IMR-90 (cell line): ENCODE measurements at regions not wholly inside any gene's neighbourhood (a gene's known extent, or its start where the extent isn't known, plus 50 kb on each side); places are given as distances from the start of the nearest gene placed in this dataset.

Source experiments
- ATAC-seq: fragments of 200-7000 bp; cut with Tn5 transposase; 2 replicates; pipeline ENCODE4 v1.9.1; 2020; ENCODE audit warnings: low read depth, mild to moderate bottlenecking, moderate library complexity
- BruUV-seq: library from RNA; stranded (reverse); fragments of 400-500 nt; replicated peaks from 2 replicates; lab custom pipeline; 2021; lab: Mats Ljungman, UMichigan
- CTCF ChIA-PET: fragments of 300-600 bp; formaldehyde crosslinking; extraction: SDS; loops from one replicate; lab custom pipeline; 2021; ENCODE audit warnings: antibody characterized with exemption; lab: Yijun Ruan, JAX
- POLR2A ChIA-PET: fragments of 300-600 bp; sonication (Branson Sonifier 250); formaldehyde crosslinking; loops from one replicate; lab custom pipeline; 2022; ENCODE audit warnings: antibody characterized with exemption; ENCODE audit not compliant: unreplicated experiment; lab: Charles Lee
- DNase-seq: peaks from one replicate; pipeline ENCODE4 v3.0.0; 2013
- H2AFZ ChIP-seq: replicated peaks from 2 replicates; pipeline ENCODE3; 2013; ENCODE audit warnings: low read length, mild to moderate bottlenecking; ENCODE audit not compliant: poor library complexity
- H2AK5ac ChIP-seq: 2 replicates; pipeline ENCODE4 v1.6.1; 2013; ENCODE audit warnings: low read depth, low read length, inconsistent platforms
- H2AK9ac ChIP-seq: replicated peaks from 2 replicates; pipeline ENCODE3; 2013; ENCODE audit warnings: mild to moderate bottlenecking, low read depth, low read length, moderate library complexity; ENCODE audit not compliant: poor library complexity
- H2BK120ac ChIP-seq: 2 replicates; pipeline ENCODE4 v1.6.1; 2013; ENCODE audit warnings: low read depth, low read length, inconsistent platforms
- H2BK15ac ChIP-seq: 3 replicates; pipeline ENCODE4 v1.6.1; 2013; ENCODE audit warnings: low read depth, low read length, inconsistent platforms
- H2BK20ac ChIP-seq: 2 replicates; pipeline ENCODE4 v1.6.1; 2013; ENCODE audit warnings: low read depth, mild to moderate bottlenecking, inconsistent platforms, low read length, moderate library complexity
- H2BK5ac ChIP-seq: 2 replicates; pipeline ENCODE4 v1.6.1; 2013; ENCODE audit warnings: mild to moderate bottlenecking, low read depth, low read length, inconsistent platforms; ENCODE audit not compliant: poor library complexity, severe bottlenecking
- H3K14ac ChIP-seq: replicated peaks from 2 replicates; pipeline ENCODE4 v1.6.1; 2013; ENCODE audit warnings: low read depth, low read length, inconsistent platforms
- H3K18ac ChIP-seq: 2 replicates; pipeline ENCODE4 v1.6.1; 2013; ENCODE audit warnings: low read depth, low read length, control low read depth
- H3K23ac ChIP-seq: 2 replicates; pipeline ENCODE4 v1.6.1; 2013; ENCODE audit warnings: low read depth, low read length, inconsistent platforms
- H3K27ac ChIP-seq: 2 replicates; pipeline ENCODE4 v1.5.1; 2013; ENCODE audit warnings: mild to moderate bottlenecking, control low read depth, low read length; ENCODE audit not compliant: insufficient read depth
- H3K27me3 ChIP-seq: 2 replicates; pipeline ENCODE4 v1.6.1; 2013; ENCODE audit warnings: low read length; ENCODE audit not compliant: control insufficient read depth, insufficient read depth
- H3K36me3 ChIP-seq: 2 replicates; pipeline ENCODE4 v1.6.1; 2013; ENCODE audit warnings: low read length, mixed read lengths; ENCODE audit not compliant: control insufficient read depth, insufficient read depth
- H3K4ac ChIP-seq: 2 replicates; pipeline ENCODE4 v1.6.1; 2013; ENCODE audit warnings: low read depth, low read length, inconsistent platforms
- H3K4me1 ChIP-seq: 2 replicates; pipeline ENCODE4 v1.6.1; 2013; ENCODE audit warnings: low read length, mixed read lengths; ENCODE audit not compliant: control insufficient read depth, insufficient read depth
- H3K4me2 ChIP-seq: 2 replicates; pipeline ENCODE4 v1.6.1; 2013; ENCODE audit warnings: low read depth, mild to moderate bottlenecking, control low read depth, low read length, moderate library complexity
- H3K4me3 ChIP-seq: 2 replicates; pipeline ENCODE4 v1.5.1; 2013; ENCODE audit warnings: low read depth, mild to moderate bottlenecking, control low read depth, low read length, moderate library complexity; ENCODE audit not compliant: insufficient read depth
- H3K56ac ChIP-seq: 2 replicates; pipeline ENCODE4 v1.6.1; 2013; ENCODE audit warnings: low read length, inconsistent platforms; ENCODE audit not compliant: insufficient read depth; ENCODE audit errors: extremely low read depth
- H3K79me1 ChIP-seq, 2 experiments: 2 replicates each; pipeline ENCODE4 v1.6.1; 2013; ENCODE audit warnings: low read length in 2 of 2, inconsistent platforms in 1 of 2, low read depth in 1 of 2
- H3K9ac ChIP-seq: 2 replicates; pipeline ENCODE4 v1.6.1; 2013; ENCODE audit warnings: low read depth, low read length, control low read depth
- H3K9me1 ChIP-seq: 2 replicates; pipeline ENCODE4 v1.6.1; 2013; ENCODE audit warnings: low read length, inconsistent platforms; ENCODE audit not compliant: insufficient read depth
- H3K9me3 ChIP-seq: 2 replicates; pipeline ENCODE4 v1.6.1; 2013; ENCODE audit warnings: low read length; ENCODE audit not compliant: control insufficient read depth, insufficient read depth
- H4K20me1 ChIP-seq: 2 replicates; pipeline ENCODE4 v1.6.1; 2013; ENCODE audit warnings: low read length, inconsistent platforms; ENCODE audit not compliant: insufficient read depth
- H4K5ac ChIP-seq: 2 replicates; pipeline ENCODE4 v1.6.1; 2013; ENCODE audit warnings: mild to moderate bottlenecking, low read depth, low read length, control low read depth
- H4K8ac ChIP-seq, 2 experiments: 2 replicates each; pipeline ENCODE4 v1.6.1; 2013; ENCODE audit warnings: low read depth in 2 of 2, low read length in 2 of 2, control low read depth in 1 of 2, inconsistent platforms in 1 of 2
- H4K91ac ChIP-seq: 2 replicates; pipeline ENCODE4 v1.6.1; 2013; ENCODE audit warnings: low read depth, low read length, inconsistent platforms; ENCODE audit not compliant: insufficient read depth
- CEBPB ChIP-seq: IDR thresholded peaks from 2 replicates; pipeline ENCODE4 v1.6.1; 2012; ENCODE audit warnings: low read depth, low read length, improper control_type of control experiment
- FOS ChIP-seq: fragments of 150-350 bp; IDR thresholded peaks from 2 replicates; pipeline ENCODE4 v1.6.1; 2016; ENCODE audit warnings: low read depth, low read length
- MAFK ChIP-seq: IDR thresholded peaks from 2 replicates; pipeline ENCODE4 v1.6.1; 2012; ENCODE audit warnings: low read depth, low read length, improper control_type of control experiment
- MAZ ChIP-seq: IDR thresholded peaks from 2 replicates; pipeline ENCODE4 v1.6.1; 2012; ENCODE audit warnings: low read depth, mild to moderate bottlenecking, low read length, improper control_type of control experiment, moderate library complexity, borderline replicate concordance
- POLR2A ChIP-seq: IDR thresholded peaks from 2 replicates; pipeline ENCODE4 v1.6.1; 2012; ENCODE audit warnings: mild to moderate bottlenecking, low read depth, low read length
- RAD21 ChIP-seq: IDR thresholded peaks from 2 replicates; pipeline ENCODE4 v1.6.1; 2012; ENCODE audit warnings: low read length, improper control_type of control experiment
- SMC3 ChIP-seq: fragments of 150-350 bp; IDR thresholded peaks from 2 replicates; pipeline ENCODE4 v1.6.1; 2016; ENCODE audit warnings: low read depth, mild to moderate bottlenecking, antibody characterized with exemption, low read length, moderate library complexity
- WGBS, 2 experiments: methylation state at CpG; one replicate each; pipeline versions ENCODE4 v1.1.5 to v1.1.7; 2013; ENCODE audit warnings: missing lambda C conversion rate in 2 of 2; ENCODE audit not compliant: insufficient read length in 1 of 2; ENCODE audit errors: extremely low coverage in 2 of 2; 5-methylcytosine and 5-hydroxymethylcytosine counted together
- dilution Hi-C: fragments of 300-500 bp; cut with HindIII; formaldehyde crosslinking; loops from one replicate; pipeline ENCODE4 v1.14.3; 2018; ENCODE audit warnings: low sequenced_read_pairs; ENCODE audit not compliant: unreplicated experiment
- in situ Hi-C: fragments of 300-500 bp; cut with MboI; formaldehyde crosslinking; loops from 3 replicates; pipeline ENCODE4 v1.14.3; 2019; ENCODE audit warnings: low sequenced_read_pairs, inconsistent platforms, mixed read lengths
- intact Hi-C: fragments of 100-400 bp; cut with micrococcal nuclease; formaldehyde crosslinking; loops from 2 replicates; pipeline ENCODE4 v1.10.0; 2022
- TF ChIP-seq, protein P1 (sequence below): conservative IDR thresholded peaks from 2 replicates; pipeline ENCODE4 v1.5.1; 2012; ENCODE audit warnings: mild to moderate bottlenecking, low read depth, low read length, improper control_type of control experiment
- TF ChIP-seq, protein P2 (sequence below): fragments of 150-350 bp; IDR thresholded peaks from 2 replicates; pipeline ENCODE4 v1.6.1; 2016; ENCODE audit warnings: low read depth, mild to moderate bottlenecking, low read length, moderate library complexity, borderline replicate concordance
- TF ChIP-seq, protein P3 (sequence below): fragments of 150-350 bp; IDR thresholded peaks from 2 replicates; pipeline ENCODE4 v1.6.1; 2017; ENCODE audit warnings: mild to moderate bottlenecking, antibody characterized with exemption, low read length, low read depth

DNA sequence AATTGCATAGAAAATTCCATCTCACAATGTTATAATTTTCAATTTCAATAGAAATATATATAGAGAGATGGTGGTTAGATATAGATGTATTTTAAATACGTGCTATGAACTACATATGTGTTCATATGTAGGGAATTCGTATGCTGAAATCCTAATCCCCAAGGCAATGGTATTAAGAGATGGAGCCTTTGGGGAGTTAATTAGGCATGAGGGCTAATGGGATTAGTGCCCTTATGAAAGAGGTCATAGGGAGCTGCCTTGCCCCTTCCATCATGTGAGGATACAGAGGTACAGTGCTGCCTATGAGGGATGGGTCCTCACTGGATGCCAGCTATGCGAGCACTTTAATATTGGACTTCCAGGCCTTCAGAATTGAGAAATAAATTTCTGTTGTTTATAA lies 79.6 kb upstream of the CCDC54 start:
- dilution Hi-C loops (no loop called here), in situ Hi-C loops (no loop called here), intact Hi-C loops (no loop called here)
- Histone ChIP-seq H4K20me1 (no peaks in the 10 kb centered on the region), H4K8ac (no peak overlapping the region), H3K9me3 (no peaks in the 10 kb centered on the region), H3K4ac (no peak overlapping the region), H2BK5ac (no peak overlapping the region), H2AFZ (no peak overlapping the region), H3K79me1 (no peaks in the 10 kb centered on the region), H2BK120ac (no peak overlapping the region), H3K36me3 (no peaks in the 10 kb centered on the region), H3K4me3 (no peak overlapping the region), H3K4me1 (no peaks in the 10 kb centered on the region), H3K14ac (no peak overlapping the region), H3K9ac (no peak overlapping the region), H2BK15ac (no peak overlapping the region), H3K18ac (no peak overlapping the region), H3K4me2 (no peak overlapping the region), H3K9me1 (no peaks in the 10 kb centered on the region), H3K27ac (no peak overlapping the region), H3K56ac (no peak overlapping the region), H4K5ac (no peak overlapping the region), H4K91ac (no peak overlapping the region), H2AK9ac (no peak overlapping the region), H2BK20ac (no peak overlapping the region), H3K23ac (no peak overlapping the region), H2AK5ac (no peak overlapping the region), H3K27me3 (no peaks in the 10 kb centered on the region; the same call in 1 of the 2 replicates)
- TF ChIP-seq POLR2A: no peak
- TF ChIP-seq RAD21: no peak
- TF ChIP-seq, protein P1, sequence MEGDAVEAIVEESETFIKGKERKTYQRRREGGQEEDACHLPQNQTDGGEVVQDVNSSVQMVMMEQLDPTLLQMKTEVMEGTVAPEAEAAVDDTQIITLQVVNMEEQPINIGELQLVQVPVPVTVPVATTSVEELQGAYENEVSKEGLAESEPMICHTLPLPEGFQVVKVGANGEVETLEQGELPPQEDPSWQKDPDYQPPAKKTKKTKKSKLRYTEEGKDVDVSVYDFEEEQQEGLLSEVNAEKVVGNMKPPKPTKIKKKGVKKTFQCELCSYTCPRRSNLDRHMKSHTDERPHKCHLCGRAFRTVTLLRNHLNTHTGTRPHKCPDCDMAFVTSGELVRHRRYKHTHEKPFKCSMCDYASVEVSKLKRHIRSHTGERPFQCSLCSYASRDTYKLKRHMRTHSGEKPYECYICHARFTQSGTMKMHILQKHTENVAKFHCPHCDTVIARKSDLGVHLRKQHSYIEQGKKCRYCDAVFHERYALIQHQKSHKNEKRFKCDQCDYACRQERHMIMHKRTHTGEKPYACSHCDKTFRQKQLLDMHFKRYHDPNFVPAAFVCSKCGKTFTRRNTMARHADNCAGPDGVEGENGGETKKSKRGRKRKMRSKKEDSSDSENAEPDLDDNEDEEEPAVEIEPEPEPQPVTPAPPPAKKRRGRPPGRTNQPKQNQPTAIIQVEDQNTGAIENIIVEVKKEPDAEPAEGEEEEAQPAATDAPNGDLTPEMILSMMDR: no peak
- no peak for TF ChIP-seq MAZ
- TF ChIP-seq, protein P2, sequence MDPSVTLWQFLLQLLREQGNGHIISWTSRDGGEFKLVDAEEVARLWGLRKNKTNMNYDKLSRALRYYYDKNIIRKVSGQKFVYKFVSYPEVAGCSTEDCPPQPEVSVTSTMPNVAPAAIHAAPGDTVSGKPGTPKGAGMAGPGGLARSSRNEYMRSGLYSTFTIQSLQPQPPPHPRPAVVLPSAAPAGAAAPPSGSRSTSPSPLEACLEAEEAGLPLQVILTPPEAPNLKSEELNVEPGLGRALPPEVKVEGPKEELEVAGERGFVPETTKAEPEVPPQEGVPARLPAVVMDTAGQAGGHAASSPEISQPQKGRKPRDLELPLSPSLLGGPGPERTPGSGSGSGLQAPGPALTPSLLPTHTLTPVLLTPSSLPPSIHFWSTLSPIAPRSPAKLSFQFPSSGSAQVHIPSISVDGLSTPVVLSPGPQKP: no peak
- TF ChIP-seq FOS: no peak
- TF ChIP-seq MAFK: no peak
- TF ChIP-seq, protein P3, sequence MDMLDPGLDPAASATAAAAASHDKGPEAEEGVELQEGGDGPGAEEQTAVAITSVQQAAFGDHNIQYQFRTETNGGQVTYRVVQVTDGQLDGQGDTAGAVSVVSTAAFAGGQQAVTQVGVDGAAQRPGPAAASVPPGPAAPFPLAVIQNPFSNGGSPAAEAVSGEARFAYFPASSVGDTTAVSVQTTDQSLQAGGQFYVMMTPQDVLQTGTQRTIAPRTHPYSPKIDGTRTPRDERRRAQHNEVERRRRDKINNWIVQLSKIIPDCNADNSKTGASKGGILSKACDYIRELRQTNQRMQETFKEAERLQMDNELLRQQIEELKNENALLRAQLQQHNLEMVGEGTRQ: no peak
- no peak for TF ChIP-seq SMC3
- TF ChIP-seq CEBPB: no peak
- WGBS, 2 experiments: no CpG with 5 or more reads among the region's 3 CpGs
- CTCF ChIA-PET: no interaction called here
- ATAC-seq (no peak), DNase-seq (no peak)
- BruUV-seq: no TSS peak
- POLR2A ChIA-PET: no interaction called here
